AG08395 (cell line): ENCODE measurements at regions not wholly inside any gene's neighbourhood (a gene's known extent, or its start where the extent isn't known, plus 50 kb on each side); places are given as distances from the start of the nearest gene placed in this dataset.

Experiments used
- DNase-seq: peaks from one replicate; pipeline ENCODE4 v3.0.0; 2012; ENCODE audit warnings: mixed read lengths, low spot score

GRCh38 chr2:111219285-111219684, 98.6 kb downstream of the BCL2L11 start:
- no peak for DNase-seq

DNA sequence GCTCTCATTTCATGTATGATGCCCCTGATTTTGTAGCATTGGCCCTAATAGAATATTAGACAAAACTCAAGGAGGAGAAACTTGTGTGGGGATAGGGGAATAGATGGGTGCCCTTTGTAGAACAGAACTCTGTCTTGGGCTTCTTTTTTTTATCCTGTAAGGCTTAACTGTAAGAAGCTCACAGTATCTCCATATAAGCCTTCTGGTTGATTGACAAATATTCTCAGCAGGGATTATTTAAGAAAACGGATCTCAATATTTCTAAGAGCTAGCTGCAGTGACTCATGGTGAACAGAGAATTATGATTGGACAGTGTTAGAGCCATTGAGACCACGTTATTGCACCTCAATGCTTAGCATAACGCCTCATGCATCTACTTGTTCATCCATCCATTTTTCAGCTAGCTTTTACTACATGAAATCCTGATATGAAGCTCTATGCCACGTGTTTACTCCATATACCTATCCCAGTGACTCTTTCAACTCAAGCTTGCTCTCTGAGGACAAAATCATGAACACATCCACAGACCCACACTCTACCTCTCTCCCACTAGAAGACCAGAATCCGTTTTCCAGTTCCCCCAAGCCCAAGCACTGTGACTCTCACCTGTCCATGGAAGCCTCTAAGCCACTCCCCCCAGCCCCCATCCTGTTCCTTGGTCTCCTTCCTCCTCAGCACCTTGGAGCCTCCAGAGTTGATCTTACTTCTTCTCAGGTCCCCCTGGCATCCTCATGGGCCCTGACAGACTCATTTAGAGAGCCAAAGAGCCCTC, 99.2 kb downstream of the BCL2L11 start:
- DNase-seq, result no peak

DNA sequence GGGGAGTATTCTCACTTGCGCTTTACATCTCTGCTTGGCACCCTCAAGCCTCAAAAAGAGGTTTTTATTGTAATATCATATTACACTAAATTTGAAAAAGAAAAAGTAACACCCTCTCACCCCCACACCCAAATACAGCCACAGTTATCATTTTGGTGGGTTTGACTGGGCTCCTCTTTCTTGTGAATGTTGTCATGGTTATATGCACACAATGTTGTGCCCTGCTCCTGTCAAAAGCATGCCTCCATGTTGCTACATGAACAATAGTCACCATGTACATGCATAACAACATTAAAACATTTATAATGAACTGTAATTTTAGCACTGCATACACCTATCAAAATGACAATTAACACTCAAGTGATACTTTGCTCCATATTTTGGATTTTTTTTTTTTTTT, 100.2 kb downstream of the BCL2L11 start:
- DNase-seq, result no peak

DNA sequence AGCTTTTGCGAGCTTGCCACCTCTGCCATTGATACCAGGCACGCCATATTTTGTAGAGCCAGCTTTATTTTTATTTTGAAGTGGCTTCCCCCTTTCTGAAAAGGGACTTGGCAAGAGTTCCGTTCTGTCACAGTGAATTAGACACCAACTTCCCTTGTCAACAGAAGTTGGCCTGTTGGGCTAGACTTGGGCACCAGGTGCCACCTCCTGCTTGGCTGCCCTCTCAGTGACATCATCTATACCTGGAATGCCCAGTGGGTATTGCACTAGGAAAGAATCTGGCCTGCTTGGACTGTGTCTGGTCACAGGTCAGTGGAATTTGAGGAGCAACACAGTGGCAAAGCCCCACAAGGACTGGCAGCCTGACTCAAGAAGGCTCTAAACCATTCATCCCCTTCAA, 101.0 kb downstream of the BCL2L11 start:
- no peak for DNase-seq

DNA sequence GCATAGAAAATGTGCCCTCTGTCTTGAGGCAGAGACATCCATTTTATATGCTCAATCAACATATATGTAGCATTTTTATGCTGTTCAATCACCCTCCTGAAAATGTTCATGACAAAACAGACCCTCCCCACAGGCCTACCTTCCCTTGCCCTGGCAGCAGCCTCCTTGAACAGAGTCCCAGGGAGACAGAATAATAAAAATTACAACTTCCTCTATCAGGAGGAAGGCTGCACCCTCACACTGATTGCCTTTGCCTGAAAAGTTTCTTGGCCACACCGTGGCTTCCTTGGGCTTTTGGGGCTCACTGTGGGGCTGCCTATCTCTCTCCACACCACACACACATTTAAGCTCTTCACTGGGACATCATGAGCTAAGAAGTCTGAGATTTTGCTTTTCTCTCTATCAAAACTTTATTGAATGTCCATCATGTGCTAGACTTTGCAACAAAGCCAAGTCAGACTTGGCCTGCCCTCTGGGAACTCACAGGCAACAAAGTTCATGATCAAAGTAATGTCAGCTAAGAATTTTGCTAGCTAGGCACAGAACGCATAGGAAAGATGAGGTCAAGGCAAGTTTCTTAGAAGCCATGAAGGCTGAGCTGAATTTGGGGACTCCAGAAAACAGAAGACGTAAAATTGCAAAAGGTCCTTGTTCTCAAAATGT, 101.6 kb downstream of the BCL2L11 start:
- DNase-seq, result no peak

- no peak for DNase-seq
Observed at GRCh38 chr2:111225856-111226255, 105.1 kb downstream of the BCL2L11 start.

DNA sequence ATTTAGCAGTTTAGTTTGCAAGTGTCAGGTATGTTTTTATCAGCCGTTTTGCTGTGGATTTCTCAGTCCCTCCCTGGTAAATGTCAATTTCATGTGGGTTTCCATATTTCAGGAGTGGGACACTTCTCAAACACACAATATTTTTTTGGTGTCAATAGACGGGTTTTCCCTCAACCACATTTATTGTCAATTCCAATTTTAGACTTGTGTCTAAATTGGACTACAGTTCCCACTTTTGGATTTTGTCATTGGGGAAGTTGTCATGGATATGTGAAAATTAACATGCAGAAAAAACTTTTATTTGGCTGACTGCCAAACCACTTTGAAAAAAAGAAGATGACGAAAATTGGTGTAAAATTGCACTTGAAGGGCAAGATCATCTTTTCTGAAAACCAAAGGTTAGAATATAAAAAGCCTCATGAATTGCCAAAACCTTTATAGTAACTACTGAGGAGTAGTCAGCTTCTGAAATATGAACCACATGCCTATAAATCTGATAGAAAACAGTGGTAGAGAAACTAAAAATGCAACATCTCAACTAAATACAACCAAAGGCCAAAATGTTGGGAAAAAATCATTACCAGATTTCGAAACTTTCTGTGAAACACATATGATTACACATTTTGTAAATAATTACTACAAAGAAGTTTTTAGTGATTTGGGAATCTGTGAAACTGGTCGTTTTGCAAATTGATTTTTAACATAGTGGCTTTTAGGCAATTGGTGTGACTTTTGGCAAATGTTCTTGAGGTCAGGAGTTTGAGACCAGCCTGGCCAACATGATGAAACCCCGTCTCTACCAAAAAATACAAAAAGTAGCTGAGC, 106.4 kb downstream of the BCL2L11 start:
- peak; percentile 44 for DNase-seq

- DNase-seq, result peak; percentile 93
Observed at GRCh38 chr2:111227716-111228141, 107.0 kb downstream of the BCL2L11 start.

DNA sequence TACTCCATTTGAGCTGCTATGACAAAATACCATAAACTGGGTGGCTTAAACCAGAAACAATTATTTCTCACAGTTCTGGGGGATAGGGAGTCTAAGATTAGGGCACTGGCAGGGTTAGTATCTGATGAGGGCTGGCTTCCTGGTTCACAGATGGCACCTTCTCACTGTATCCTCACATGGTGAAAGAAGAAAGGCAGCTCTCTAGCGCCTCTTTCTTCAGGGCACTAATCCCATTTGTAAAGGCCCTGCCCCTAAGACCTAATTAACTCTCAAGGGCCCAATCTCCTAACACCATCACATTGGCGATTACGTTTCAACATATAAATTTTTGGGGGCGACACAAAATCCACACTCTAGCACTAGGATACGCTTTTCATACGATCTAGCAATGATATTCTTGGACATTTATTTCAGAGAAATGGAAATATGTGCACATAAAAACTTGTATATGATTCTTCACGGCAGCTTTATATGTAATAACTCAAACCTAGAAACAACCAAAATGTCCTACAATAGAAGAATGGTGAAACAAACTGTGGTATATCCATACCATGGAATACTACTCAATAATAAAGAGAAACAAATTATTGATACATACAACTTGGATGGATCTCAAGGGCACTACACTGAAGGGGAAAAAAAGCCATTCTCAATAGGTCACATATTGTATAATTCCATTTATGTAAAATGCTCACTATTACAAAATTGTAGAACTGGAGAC, 111.0 kb downstream of the BCL2L11 start:
- DNase-seq, result no peak

- DNase-seq, result no peak
Observed at GRCh38 chr2:111235192-111236015, 114.7 kb downstream of the BCL2L11 start.

- DNase-seq, result no peak
Observed at GRCh38 chr2:111236025-111236424, 115.3 kb downstream of the BCL2L11 start.

GRCh38 chr2:111238296-111238695, 117.6 kb downstream of the BCL2L11 start:
- DNase-seq, result no peak

DNA sequence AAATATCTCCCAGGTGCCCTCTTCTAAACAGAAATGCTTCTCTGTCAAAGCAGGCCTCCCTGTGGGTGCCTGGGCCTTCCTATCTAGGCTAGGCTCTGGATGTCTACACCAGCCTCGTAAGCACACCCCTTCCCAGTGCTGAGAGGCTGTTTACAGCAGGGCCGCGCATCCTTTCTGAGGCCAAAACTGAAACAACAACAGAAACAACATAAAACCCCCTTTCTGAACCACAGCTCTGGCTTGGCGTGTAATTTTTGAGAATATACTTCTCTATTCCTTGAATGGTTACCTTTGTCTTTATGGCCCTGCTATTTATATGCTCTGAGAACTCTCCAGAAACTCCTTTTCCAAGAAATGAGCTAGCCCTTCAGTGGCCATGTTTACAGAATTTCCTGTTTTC, 118.4 kb downstream of the BCL2L11 start:
- DNase-seq, result no peak

- no peak for DNase-seq
Observed at GRCh38 chr2:111239581-111240249, 119.0 kb downstream of the BCL2L11 start.

GRCh38 chr2:111243295-111243694, 122.6 kb downstream of the BCL2L11 start:
- no peak for DNase-seq

GRCh38 chr2:111244864-111245263, 124.2 kb downstream of the BCL2L11 start:
- no peak for DNase-seq

DNA sequence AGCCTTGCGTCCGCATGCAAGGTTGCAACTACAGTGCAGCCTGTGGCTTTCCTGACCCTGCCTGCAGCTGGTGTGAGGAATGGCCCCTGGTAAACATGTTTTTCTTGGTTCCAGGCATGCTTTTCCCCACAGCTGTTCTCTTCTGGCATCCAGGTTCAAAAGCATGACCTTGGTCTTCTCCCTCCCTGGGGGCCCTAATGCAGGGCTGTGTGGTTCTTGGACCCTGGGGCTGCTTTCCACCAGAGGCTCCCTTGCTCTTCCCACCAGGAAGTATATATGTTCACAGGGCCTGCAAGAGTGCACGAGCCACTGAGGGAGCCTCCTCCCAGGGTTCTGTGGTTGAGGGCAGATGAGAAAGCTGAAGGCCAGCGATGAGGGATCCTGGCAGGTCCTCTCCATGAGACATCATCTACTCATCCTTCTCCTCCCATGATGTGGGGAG, 125.9 kb downstream of the BCL2L11 start:
- DNase-seq, result peak; percentile 11

- DNase-seq, result no peak
Observed at GRCh38 chr2:111247491-111247890, 126.8 kb downstream of the BCL2L11 start.

DNA sequence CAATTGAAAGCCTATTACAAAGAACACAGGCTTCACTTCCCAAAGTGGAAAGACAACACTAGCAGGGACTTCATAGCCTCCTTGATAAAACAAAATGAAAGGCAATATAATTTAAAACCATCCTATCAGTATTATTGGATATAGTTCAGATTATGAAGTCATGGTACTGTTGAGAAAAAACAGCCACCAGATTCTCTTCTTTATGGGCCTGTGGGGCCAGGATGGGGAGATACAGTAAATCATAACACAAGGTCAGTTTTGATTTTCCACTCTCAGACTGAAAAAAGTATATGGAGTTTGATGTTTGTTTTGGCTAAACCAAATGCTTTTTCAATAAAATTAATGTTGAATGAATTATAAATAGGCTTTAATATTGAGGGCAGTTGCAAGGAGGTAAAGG, 129.1 kb downstream of the BCL2L11 start:
- DNase-seq, result no peak

DNA sequence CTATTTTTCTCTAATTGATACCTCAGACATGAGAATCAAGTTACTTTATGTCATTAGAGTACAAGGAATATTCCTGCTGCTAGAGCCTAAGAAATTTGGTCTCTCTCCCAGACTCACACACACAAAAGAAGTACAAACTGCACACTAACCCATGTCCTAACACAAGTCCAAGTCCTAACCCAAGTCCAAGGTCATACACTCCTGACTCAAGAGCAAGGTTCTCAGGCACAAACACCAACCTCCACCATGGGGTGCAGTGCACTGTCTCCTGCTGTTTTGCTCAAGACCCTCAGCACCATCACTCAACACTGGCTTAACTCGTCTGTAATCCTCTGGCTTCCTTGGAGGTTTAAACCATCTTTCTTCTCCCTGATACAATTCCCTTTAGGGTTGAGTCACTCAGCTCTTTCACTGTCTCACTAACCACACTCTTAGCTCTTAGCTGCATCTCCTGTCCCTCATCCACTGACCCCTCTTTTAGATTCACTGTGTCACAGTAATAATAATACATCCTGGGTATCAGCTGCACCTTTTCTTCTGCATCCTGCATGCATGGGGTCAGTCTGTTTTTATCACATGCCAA, 129.8 kb downstream of the BCL2L11 start:
- DNase-seq, result peak; percentile 12
